Thoracic aorta (tissue), 2 donors: ENCODE measurements at regions not wholly inside any gene's neighbourhood (a gene's known extent, or its start where the extent isn't known, plus 50 kb on each side); places are given as distances from the start of the nearest gene placed in this dataset.

ENCODE experiments used
- ATAC-seq: fragments of 150-250 bp; one replicate; pipeline ENCODE4 v1.8.0; 2017; ENCODE audit warnings: low read depth; ENCODE audit not compliant: insufficient number of reproducible peaks, low FRiP score
- DNase-seq: peaks from one replicate; pipeline ENCODE4 v3.0.0-alpha.2; 2020; ENCODE audit warnings: low spot score
- H3K27ac ChIP-seq, 2 donors: fragments of 200-600 bp; sonication (generic); 1 replicate in 1 of 2; 2 replicates in 1 of 2; pipeline ENCODE4 v1.5.1; 2016; ENCODE audit warnings: mild to moderate bottlenecking in 2 of 2, moderate library complexity in 2 of 2
- H3K27me3 ChIP-seq: fragments of 200-600 bp; sonication (generic); replicated peaks from 2 replicates; pipeline ENCODE4 v1.6.0; 2016; ENCODE audit warnings: mild to moderate bottlenecking; ENCODE audit not compliant: insufficient read depth
- H3K36me3 ChIP-seq: fragments of 200-600 bp; sonication (generic); one replicate; pipeline ENCODE4 v1.5.1; 2016
- H3K4me1 ChIP-seq, 2 donors: fragments of 200-600 bp; sonication (generic); 1 replicate in 1 of 2; 2 replicates in 1 of 2; pipeline versions ENCODE4 v1.5.1 to v1.6.0; 2016; ENCODE audit warnings: low read depth in 2 of 2, mild to moderate bottlenecking in 1 of 2; ENCODE audit not compliant: control insufficient read depth in 1 of 2
- H3K4me3 ChIP-seq: fragments of 200-600 bp; sonication (generic); 2 replicates; pipeline ENCODE4 v1.5.1; 2016; ENCODE audit warnings: mild to moderate bottlenecking
- H3K9me3 ChIP-seq: fragments of 200-600 bp; sonication (generic); 2 replicates; pipeline ENCODE4 v1.5.1; 2016
- TF ChIP-seq, protein P1 (sequence below): fragments of 200-600 bp; sonication (generic); IDR thresholded peaks from one replicate; pipeline ENCODE4 v1.5.1; 2019; ENCODE audit warnings: antibody characterized with exemption

DNA sequence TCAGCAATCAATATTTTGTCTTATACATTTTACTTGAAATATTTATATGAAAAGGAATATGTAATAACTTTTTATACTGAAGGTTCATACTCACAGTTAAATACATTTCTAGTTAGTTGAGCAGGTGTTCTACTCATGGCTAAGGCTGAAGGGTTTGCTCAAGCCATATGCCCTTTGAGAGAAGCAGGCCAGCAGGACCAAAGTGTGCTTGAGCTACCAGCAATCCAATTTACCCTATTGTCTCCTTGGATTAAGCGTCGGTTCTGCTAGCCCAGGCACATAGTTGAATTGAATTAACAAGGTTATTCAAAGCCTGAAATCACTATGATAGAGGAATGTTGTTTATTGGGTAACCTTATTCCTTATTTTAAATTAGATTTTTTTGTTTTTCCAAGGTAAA, 151.5 kb upstream of the BACE2 start:
- Histone ChIP-seq H3K4me3 (no peak overlapping the region), H3K36me3 (no peaks in the 10 kb centered on the region), H3K27ac (no peak overlapping the region), H3K4me1 (no peaks in the 10 kb centered on the region), H3K9me3 (no peaks in the 10 kb centered on the region), H3K27me3 (no peaks in the 10 kb centered on the region)
- TF ChIP-seq, protein P1, sequence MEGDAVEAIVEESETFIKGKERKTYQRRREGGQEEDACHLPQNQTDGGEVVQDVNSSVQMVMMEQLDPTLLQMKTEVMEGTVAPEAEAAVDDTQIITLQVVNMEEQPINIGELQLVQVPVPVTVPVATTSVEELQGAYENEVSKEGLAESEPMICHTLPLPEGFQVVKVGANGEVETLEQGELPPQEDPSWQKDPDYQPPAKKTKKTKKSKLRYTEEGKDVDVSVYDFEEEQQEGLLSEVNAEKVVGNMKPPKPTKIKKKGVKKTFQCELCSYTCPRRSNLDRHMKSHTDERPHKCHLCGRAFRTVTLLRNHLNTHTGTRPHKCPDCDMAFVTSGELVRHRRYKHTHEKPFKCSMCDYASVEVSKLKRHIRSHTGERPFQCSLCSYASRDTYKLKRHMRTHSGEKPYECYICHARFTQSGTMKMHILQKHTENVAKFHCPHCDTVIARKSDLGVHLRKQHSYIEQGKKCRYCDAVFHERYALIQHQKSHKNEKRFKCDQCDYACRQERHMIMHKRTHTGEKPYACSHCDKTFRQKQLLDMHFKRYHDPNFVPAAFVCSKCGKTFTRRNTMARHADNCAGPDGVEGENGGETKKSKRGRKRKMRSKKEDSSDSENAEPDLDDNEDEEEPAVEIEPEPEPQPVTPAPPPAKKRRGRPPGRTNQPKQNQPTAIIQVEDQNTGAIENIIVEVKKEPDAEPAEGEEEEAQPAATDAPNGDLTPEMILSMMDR = no peak
- DNase-seq = no peak
- no peak for ATAC-seq

DNA sequence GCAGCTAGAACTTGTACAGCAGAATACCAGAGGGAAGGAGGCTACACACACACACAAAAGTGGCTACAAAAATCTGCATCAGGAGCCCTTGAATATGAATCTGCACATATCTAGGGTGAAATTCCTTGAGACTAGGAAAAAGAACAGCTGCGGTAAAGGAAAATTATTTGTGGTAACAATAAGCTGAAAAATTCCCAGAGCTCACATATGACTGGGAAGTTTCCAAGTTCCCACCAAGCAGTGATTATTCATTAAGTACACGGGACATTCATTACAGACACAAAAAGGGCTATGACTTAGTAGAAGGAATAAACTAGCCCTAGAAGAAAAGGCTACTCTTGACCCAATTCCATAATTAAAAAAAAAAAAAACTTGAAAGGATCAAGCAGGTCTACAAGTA, 149.5 kb upstream of the BACE2 start:
- H3K27me3 ChIP-seq = no peaks in the 10 kb centered on the region
- H3K36me3 ChIP-seq = no peaks in the 10 kb centered on the region
- H3K4me1 ChIP-seq = no peaks in the 10 kb centered on the region
- H3K27ac ChIP-seq = no peak overlapping the region
- DNase-seq (no peak), ATAC-seq (no peak)
- no peaks in the 10 kb centered on the region for H3K9me3 ChIP-seq
- TF ChIP-seq, protein P1 = no peak
- H3K4me3 ChIP-seq = no peak overlapping the region

DNA sequence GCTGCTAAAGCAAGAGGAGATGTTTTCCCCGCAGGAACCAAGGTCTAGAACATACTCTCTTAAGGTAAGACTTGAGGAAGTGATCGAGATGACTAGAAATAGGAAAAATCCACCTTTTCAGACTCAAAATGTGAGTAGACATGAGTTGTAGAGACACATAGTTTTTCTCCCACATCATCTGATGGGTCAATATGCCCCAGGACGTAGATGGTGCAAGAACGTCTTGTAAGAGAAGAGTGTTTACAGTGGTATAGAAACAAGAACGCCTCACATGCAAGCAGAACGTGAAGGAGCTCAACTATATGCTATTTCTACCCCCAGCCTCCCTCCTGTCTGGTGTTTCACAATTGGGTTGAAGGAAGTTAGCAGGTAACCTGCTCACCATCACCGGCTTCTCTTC, 144.0 kb upstream of the BACE2 start:
- ATAC-seq = no peak
- TF ChIP-seq, protein P1 = no peak
- H3K36me3 ChIP-seq = no peaks in the 10 kb centered on the region
- H3K27ac ChIP-seq = no peak overlapping the region
- no peaks in the 10 kb centered on the region for H3K9me3 ChIP-seq
- no peaks in the 10 kb centered on the region for H3K27me3 ChIP-seq
- no peak overlapping the region for H3K4me3 ChIP-seq
- no peak for DNase-seq
- H3K4me1 ChIP-seq = no peaks in the 10 kb centered on the region

DNA sequence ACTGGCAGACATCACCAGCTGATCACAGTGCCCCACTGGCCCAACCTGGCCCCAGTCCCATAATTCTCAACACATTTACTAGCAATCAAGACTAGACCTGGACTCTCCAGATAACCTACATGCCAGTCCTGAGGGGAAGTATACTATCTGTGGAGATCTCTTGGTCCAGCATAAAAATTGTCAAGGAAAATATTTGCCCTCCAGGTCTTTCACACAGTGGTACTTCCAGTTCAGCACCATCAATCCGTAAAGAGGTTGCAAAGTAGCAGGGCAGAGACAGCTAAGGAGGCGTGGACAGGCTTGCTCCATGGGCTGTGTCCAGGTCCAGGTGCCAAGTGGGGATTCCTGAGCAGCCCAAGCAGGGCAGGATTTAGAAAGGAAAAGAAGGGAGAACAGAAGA, 143.6 kb upstream of the BACE2 start:
- DNase-seq (no peak), ATAC-seq (no peak)
- H3K4me1 ChIP-seq = no peaks in the 10 kb centered on the region
- H3K9me3 ChIP-seq = no peaks in the 10 kb centered on the region
- H3K27me3 ChIP-seq = no peaks in the 10 kb centered on the region
- no peak overlapping the region for H3K4me3 ChIP-seq
- H3K27ac ChIP-seq = no peak overlapping the region
- no peaks in the 10 kb centered on the region for H3K36me3 ChIP-seq
- TF ChIP-seq, protein P1 = no peak

DNA sequence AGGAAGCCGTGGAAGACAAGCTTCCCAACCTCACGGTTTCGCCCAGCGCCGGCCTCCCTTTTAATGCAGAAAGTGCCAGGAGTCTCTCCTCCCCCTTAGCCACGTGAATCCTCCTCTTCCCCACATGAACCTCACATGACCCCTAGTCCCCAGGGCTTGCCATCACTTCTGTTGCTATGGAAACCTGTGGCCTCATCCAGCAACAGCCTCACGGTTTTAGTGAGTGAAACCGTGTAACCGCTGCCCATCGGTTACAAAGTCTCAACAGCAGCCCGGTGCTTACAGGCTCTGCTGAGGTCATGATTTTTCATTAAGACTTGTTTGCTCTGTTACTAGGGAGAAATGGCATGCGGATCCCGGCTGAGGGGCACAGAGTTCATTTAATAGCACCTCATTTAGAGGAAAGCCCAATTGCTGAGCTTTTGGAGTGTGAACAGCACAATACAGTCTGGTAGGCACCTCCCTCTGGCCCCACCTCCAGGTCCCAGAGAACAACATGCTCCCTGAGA, 143.2 kb upstream of the BACE2 start:
- Histone ChIP-seq H3K4me1 (no peaks in the 10 kb centered on the region), H3K36me3 (no peaks in the 10 kb centered on the region), H3K9me3 (no peaks in the 10 kb centered on the region), H3K4me3 (no peak overlapping the region), H3K27me3 (no peaks in the 10 kb centered on the region), H3K27ac (no peak overlapping the region)
- ATAC-seq (no peak), DNase-seq (no peak)
- TF ChIP-seq, protein P1 = no peak
